ENCODE measurements at regions not wholly inside any gene's neighbourhood (a gene's known extent, or its start where the extent isn't known, plus 50 kb on each side); places are given as distances from the start of the nearest gene placed in this dataset.

DNA sequence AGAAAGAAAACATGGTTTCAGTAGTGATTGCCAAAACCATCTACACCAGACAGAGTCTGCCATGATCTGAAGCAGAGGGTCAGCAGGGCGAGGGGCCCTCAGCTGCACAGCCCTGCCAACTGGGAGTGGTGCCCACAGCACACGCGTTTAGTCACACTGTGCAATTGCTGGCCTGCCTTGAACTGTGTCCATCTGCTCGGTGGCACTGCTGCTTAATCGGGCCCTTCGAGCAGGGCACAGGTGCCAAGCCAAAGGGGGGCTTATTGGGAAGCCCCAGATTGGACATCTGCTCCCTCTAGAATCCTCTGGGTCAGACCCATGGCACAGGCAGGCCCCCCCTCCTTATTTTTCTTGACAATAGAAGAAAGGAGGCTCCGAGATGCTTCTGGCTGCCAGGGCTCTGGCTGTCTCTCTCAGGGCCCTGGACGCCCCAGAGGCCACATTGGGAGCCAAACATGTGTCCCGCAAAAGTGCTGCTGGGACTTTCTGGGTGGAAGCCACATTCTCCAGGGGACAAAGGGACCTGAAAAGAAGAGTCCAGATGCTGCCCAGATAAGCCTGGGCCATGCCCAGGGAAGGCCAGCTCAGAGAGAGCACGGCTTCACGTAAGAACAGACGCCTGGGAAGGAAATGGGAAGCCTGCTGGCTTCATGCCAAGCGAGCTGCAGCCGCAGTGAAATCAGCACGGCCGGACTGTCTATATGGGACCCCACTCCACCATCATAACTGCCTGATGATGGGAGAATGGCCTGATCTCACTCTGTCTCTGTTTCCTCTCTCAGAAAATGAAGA, 349.2 kb downstream of the GADD45G start:
- H3K36me3 ChIP-seq, result no peaks in the 10 kb centered on the region
- H3K4me3 ChIP-seq, result no peak overlapping the region
- H3K4me1 ChIP-seq (replicated peaks), result peaks cover 4% of the 10 kb centered on the region
- no peaks in the 10 kb centered on the region for H3K9me3 ChIP-seq
- H3K27ac ChIP-seq, result no peak overlapping the region
- 49% methylated on average over 16 of the region's 16 CpGs for WGBS
- TF ChIP-seq, protein P1, sequence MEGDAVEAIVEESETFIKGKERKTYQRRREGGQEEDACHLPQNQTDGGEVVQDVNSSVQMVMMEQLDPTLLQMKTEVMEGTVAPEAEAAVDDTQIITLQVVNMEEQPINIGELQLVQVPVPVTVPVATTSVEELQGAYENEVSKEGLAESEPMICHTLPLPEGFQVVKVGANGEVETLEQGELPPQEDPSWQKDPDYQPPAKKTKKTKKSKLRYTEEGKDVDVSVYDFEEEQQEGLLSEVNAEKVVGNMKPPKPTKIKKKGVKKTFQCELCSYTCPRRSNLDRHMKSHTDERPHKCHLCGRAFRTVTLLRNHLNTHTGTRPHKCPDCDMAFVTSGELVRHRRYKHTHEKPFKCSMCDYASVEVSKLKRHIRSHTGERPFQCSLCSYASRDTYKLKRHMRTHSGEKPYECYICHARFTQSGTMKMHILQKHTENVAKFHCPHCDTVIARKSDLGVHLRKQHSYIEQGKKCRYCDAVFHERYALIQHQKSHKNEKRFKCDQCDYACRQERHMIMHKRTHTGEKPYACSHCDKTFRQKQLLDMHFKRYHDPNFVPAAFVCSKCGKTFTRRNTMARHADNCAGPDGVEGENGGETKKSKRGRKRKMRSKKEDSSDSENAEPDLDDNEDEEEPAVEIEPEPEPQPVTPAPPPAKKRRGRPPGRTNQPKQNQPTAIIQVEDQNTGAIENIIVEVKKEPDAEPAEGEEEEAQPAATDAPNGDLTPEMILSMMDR (IDR thresholded peaks at IDR 0.05), result no peak
- TF ChIP-seq POLR2AphosphoS5 (IDR thresholded peaks at IDR 0.05) (no peak), POLR2A (IDR thresholded peaks at IDR 0.05) (no peak)
- no peak for DNase-seq (ENCODE audit: low spot score)
- no peaks in the 10 kb centered on the region for H3K27me3 ChIP-seq (replicated peaks; ENCODE audit: insufficient read depth)
- intact Hi-C loops (cut with DNase I), result no loop called here

DNA sequence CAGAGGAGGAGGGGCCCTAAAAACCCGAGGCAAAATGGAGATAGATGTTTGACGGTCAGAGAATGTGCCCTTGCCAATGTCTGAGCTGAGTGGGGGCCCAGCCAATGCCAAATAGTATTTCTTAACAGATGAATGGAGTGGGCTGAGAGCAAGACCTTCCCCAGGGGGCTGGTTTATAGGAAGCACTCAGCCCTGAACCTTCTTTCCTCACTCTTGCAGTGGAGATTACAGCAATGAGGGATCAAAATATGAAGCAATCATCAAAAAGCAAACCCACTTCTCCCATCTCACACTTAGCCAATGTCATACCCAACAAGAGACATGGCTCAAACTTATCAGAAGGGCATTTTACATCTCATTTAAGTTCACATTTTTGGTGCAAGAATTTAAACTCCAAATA, 350.3 kb downstream of the GADD45G start:
- TF ChIP-seq POLR2AphosphoS5 (IDR thresholded peaks at IDR 0.05), result no peak
- TF ChIP-seq, protein P1 (IDR thresholded peaks at IDR 0.05), result no peak
- no peak for TF ChIP-seq POLR2A (IDR thresholded peaks at IDR 0.05)
- no peak for DNase-seq (ENCODE audit: low spot score)
- no peaks in the 10 kb centered on the region for H3K27me3 ChIP-seq (replicated peaks; ENCODE audit: insufficient read depth)

DNA sequence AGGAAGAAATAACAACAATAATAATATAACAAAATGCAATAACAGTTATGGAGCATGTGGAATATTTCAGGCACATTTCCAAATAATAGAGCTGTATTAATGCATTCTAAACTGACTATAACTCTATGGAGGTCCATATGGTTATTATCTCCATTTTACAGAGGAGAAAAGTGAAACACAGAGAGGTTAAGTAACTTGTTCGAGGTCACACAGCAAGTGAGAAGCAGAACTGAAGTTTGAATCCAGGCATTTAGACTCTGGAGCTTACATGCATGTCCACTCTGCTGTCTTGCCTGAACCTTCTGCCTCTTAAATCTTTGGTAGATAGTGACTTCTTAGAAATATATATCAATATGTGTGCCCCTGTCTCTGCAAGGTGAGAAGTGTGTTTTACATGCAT, 350.8 kb downstream of the GADD45G start:
- TF ChIP-seq, protein P1 (IDR thresholded peaks at IDR 0.05), result no peak
- TF ChIP-seq POLR2AphosphoS5 (IDR thresholded peaks at IDR 0.05) (no peak), POLR2A (IDR thresholded peaks at IDR 0.05) (no peak)
- Histone ChIP-seq H3K36me3 (no peaks in the 10 kb centered on the region), H3K9me3 (no peaks in the 10 kb centered on the region), H3K27me3 (replicated peaks; ENCODE audit: insufficient read depth) (no peaks in the 10 kb centered on the region), H3K27ac (no peak overlapping the region), H3K4me3 (no peak overlapping the region), H3K4me1 (replicated peaks) (peaks cover 4% of the 10 kb centered on the region)
- DNase-seq (ENCODE audit: low spot score), result no peak
- 96% methylated on average over 1 of the region's 1 CpG for WGBS
- intact Hi-C loops (cut with DNase I), result no loop called here

More for the DNA sequence above, 350.3 kb downstream of the GADD45G start:
- peaks cover 4% of the 10 kb centered on the region for H3K4me1 ChIP-seq (replicated peaks)
- H3K9me3 ChIP-seq, result no peaks in the 10 kb centered on the region
- intact Hi-C loops (cut with DNase I), result no loop called here
- no peaks in the 10 kb centered on the region for H3K36me3 ChIP-seq
- H3K27ac ChIP-seq, result no peak overlapping the region
- H3K4me3 ChIP-seq, result no peak overlapping the region
- WGBS, result 76% methylated on average over 2 of the region's 2 CpGs

DNA sequence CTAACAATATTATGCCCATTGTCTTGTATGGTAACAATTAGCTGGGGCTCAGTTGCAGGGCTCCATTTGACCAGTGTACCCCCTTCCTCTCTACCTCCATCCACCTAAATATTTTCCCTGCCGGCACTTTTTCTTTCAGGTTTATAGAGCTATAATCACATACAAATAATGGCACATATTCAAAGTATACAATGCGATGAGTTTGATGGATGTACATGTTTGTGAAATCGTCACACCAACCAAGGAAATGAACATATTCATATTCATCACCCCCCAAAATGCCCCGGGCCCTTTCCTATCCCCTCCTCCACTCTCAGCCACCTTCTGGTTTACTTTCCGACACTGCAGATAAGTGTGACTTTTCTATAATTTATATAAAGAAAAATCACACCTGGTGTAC, 351.5 kb downstream of the GADD45G start:
- Histone ChIP-seq H3K4me3 (no peak overlapping the region), H3K36me3 (no peaks in the 10 kb centered on the region), H3K27ac (no peak overlapping the region), H3K4me1 (replicated peaks) (peaks cover 4% of the 10 kb centered on the region), H3K27me3 (replicated peaks; ENCODE audit: insufficient read depth) (no peaks in the 10 kb centered on the region), H3K9me3 (no peaks in the 10 kb centered on the region)
- TF ChIP-seq POLR2AphosphoS5 (IDR thresholded peaks at IDR 0.05) (peak; percentile 60), POLR2A (IDR thresholded peaks at IDR 0.05) (no peak)
- TF ChIP-seq, protein P1 (IDR thresholded peaks at IDR 0.05), result no peak
- WGBS, result 30% methylated on average over 5 of the region's 5 CpGs
- intact Hi-C loops (cut with DNase I), result no loop called here
- DNase-seq (ENCODE audit: low spot score), result peak; percentile 13

DNA sequence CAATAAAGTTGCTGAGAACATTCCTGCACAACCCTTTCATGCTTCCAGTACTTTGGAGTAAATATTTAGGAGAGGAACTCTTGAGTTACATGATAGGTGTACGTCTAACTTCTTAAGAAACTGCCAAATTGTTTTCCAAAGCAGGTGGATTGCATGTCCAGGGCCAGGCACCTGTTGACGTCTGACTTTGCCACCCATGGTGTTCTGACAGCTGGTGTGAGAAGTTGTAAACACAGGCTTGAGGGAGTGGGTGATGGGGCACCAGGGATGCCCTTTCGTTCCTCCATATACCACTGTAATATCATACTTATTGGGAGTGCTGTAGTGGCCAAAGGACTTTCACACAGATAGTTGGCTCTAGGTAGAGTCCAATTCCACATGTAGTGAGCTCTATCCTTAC, 352.1 kb downstream of the GADD45G start:
- Histone ChIP-seq H3K27me3 (replicated peaks; ENCODE audit: insufficient read depth) (no peaks in the 10 kb centered on the region), H3K36me3 (no peaks in the 10 kb centered on the region), H3K4me3 (no peak overlapping the region), H3K9me3 (no peaks in the 10 kb centered on the region), H3K27ac (no peak overlapping the region), H3K4me1 (replicated peaks) (peaks cover 4% of the 10 kb centered on the region)
- peak; percentile 36 for DNase-seq (ENCODE audit: low spot score)
- intact Hi-C loops (cut with DNase I), result no loop called here
- WGBS, result 49% methylated on average over 3 of the region's 3 CpGs
- TF ChIP-seq, protein P1 (IDR thresholded peaks at IDR 0.05), result no peak
- TF ChIP-seq POLR2A (IDR thresholded peaks at IDR 0.05) (no peak), POLR2AphosphoS5 (IDR thresholded peaks at IDR 0.05) (no peak)
